Anterior cingulate cortex (tissue), 58 donors: ENCODE measurements at regions not wholly inside any gene's neighbourhood (a gene's known extent, or its start where the extent isn't known, plus 50 kb on each side); places are given as distances from the start of the nearest gene placed in this dataset.
"Not testable (repeated sequence)": the region's sequence is repeated elsewhere in the genome, so short reads cannot be mapped to it uniquely, and the experiment has no call there.

ENCODE experiments used
- DNase-seq, 58 donors: peaks; one replicate each; lab custom pipeline; 2025; lab: John Stamatoyannopoulos, UW

- DNase-seq, result no peak
Observed at GRCh38 chr3:165716592-165716991, 120.6 kb downstream of the BCHE start.

GRCh38 chr3:165713479-165713878 is 123.7 kb downstream of the BCHE start:
- DNase-seq, result no peak

DNA sequence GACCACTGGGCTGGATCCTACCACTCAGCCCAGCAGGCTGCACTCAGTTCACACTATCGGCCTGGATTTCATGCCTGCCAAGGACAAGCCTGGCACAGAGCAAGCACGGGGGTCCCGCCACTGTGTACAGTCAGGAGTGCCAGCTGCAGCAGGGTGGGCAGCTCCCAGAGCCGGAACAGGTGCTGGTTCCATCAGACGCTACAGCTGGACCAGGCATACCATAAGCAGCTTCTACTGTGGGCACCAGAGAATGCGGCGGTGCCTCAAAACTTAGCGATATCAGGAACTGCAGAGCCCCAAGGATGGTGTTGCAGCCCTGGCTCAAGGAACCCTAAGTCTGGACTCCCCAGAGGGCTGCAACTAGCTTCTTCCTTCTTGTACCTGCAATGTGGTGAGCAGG is 124.8 kb downstream of the BCHE start:
- DNase-seq, result peak in 1 of 58 donors; percentile 8

GRCh38 chr3:165697910-165698309 is 139.3 kb downstream of the BCHE start:
- DNase-seq, result no peak

GRCh38 chr3:165696496-165696895 is 140.7 kb downstream of the BCHE start:
- DNase-seq, result no peak

DNA sequence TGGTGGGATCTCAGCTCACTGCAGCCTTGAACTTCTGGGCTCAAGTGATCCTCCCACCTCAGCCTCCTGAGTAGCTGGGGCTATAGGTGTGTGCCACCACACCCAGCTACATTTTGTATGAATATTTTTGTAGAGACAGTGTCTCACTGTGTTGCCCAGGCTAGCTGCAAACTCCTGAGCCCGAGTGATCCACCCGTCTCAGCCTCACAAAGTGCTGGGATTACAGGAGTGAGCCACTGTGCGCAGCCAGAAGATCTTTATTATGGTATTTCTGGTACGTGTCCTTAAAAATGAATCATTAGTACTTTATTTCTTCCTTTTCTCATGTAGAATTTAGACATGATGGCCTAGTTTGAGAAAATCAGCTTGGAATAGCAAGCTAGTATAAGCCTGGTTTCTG is 153.3 kb downstream of the BCHE start:
- DNase-seq, result no peak

- no peak for DNase-seq
Observed at GRCh38 chr3:165682734-165683133, 154.5 kb downstream of the BCHE start.

DNA sequence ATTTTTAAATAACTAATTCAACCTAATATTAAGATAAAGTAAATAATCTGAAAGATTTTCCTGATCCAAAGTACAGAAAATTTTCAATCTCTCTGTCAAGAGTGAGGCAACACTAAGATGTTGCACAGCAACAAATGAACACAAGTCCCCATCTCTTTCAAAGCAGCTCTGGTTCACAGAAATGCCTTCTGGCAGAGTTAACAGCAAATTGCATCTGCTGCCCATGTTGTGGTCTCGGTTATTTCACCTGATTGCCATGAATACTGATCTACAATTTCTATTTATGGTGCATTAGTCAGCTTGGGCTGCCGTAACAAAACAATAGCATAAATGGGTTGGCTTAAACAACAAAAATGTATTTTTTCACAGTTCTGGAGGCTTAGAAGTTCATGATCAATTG is 167.3 kb downstream of the BCHE start:
- no peak for DNase-seq

GRCh38 chr3:165669504-165669903 is 167.7 kb downstream of the BCHE start:
- DNase-seq, result no peak

DNA sequence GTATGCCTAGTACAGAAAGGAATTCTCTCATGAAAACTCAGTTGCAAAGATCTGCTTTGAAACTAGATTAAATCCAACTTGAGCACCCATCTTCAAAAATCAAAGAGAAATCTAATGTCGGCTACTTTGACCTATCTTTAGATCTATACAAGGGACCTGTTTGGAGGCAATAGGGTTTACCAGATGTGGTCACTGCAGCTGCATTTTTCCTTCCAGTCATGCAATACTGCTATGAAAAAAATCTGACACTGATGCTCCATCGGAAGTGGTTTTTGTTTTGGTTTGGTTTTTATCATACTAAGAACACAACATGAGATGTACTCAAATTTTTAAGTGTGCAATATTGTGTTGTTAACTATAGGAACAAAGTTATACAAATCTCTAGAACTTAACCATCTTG is 169.5 kb downstream of the BCHE start:
- no peak for DNase-seq

DNA sequence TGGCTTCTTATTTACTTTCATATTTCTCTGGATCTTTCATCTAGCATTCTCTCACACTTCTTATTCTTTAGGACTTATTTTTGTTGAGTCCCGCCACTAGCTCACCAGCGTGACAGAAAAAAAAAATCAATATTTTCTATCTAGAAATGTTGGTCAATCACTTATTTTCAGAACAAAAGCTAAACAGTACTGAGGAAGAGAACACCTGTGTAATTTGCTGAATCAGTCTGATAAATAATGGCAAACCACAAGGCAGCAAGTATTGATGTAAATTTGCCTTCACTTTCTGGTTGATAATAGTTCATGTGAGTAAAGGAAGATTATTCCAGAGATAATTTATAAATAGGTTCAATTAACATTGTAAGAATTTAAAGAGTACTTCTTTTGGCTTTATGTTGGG is 179.2 kb downstream of the BCHE start:
- DNase-seq, result no peak

DNA sequence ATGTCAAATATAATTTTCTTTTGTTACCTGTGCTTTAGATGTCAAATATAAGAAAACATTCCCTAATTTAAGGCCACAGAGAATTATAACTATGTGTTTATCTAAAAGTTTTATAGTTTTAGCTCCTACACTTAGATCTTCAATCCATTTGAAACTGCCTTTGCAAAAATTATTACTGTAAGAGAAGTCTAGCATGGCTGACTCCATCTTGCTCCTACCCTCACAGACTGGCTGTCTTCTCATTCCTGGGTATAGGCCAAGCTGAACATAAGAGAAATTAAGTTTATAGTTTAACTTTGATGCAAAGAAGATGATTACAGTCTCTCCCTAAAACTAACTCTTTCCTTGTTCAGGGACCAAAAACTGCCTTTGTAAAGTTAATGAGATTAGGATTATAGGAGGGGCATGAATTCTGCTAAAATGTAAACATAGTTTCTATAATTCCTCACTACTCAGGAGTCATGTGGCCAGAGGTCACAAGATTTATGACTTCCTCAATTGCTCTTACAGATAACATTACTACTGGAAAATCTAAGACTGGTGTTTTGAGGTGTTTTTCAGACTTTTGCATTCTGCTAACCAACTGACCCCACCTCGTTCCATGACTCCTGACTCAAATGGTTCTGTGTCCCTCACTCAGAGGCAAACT is 184.0 kb downstream of the BCHE start:
- no peak for DNase-seq

GRCh38 chr3:165649282-165649681 is 187.9 kb downstream of the BCHE start:
- DNase-seq, result not testable (repeated sequence)

DNA sequence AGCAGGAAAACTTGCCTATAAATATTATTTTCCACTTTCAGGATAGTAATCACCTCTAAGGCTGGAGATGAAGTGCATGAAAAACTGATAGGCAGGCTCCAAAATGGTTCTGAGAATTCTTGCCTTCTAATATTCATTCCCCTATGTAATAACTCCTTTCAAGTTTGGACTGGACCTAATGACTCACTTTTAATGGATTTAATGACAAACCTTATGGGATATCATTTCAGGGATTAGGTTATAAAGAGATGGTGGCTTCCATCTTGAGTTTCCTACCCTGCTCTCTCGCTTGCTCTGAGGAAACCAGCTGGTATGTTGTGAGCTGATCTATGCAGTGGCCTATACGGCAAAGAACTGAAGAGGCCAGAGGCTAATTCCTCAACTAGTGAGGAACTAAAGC is 192.0 kb downstream of the BCHE start:
- no peak for DNase-seq

DNA sequence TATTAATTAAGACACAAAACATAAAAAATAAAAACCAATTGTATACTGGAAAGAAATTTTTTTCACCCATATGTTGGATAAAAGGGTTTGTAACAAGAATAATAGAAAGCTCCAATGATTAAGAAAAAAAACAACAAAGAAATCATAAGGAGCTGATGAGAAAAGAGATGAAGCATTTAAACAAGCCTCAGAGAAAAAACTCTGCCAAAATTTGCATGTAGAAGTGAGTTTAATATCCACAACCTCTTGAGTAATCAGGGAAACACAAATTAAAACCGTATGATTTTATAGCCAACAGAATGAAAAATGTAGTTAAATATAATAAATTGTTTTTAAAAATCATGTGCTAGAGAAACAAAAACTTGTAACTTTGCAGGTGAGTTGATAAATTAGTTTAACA is 192.9 kb downstream of the BCHE start:
- DNase-seq, result no peak

DNA sequence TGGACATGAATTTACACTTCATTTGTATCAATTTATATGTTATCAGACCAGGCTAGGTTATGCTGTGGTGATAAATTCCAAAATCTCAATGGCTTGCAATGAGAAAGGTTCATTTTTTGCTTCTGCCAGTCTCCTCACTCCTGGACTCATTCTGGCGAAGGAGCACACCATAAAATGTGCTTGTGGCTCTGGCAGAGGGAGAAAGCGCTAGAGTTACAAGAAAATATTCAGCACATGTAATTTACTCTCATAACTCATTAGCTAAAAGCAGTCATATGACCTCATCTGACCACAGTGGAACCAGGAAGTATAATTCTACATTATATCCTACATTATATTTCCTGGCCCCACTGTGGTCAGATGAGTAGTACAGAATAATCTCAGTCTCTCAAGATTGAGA is 193.8 kb downstream of the BCHE start:
- no peak for DNase-seq

- peak in 2 of 58 donors; percentile 5 to 17 for DNase-seq
Observed at GRCh38 chr3:165642761-165643420, 194.3 kb downstream of the BCHE start.

- DNase-seq, result no peak
Observed at GRCh38 chr3:165641569-165642310, 195.5 kb downstream of the BCHE start.

- no peak for DNase-seq
Observed at GRCh38 chr3:165640970-165641369, 196.3 kb downstream of the BCHE start.

DNA sequence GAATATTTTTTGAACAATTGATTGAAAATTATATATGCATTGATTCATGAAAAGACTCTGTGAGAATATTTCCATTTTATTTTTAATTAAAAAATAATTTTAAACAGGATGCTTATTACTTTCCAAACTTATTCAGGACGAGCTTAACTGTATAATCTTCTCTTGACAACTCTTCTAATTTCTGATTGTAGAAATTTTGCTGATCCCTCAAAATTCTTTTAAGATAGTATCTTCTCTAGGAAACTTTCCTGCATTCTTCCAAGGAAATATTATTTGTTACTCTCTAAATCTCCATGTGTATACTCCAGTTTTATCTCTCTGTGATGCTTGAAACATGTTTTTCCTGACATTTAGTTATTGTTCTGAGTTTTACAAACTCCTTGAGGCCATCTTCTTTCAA is 197.2 kb downstream of the BCHE start:
- DNase-seq, result no peak

DNA sequence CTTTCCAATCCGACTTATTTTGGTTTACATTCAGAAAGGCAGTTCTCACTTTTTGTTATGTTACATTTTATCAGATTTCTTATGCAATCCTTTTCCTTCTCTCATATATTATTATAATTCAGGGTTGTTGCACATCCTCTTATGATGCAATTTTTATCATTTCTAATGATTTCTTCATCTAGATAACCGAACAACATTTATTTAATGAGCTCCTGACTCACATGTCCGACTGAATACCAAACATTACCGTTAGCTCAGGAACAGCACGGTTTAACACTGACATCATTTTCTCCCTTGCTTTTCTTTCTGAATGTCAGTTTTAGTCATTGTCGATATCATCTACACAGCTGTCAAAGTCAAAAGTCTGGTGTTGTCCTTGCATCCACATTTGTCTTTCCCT is 199.2 kb downstream of the BCHE start:
- no peak for DNase-seq

GRCh38 chr3:165636684-165637015 is 200.6 kb downstream of the BCHE start:
- no peak for DNase-seq
